ENCODE measurements at regions not wholly inside any gene's neighbourhood (a gene's known extent, or its start where the extent isn't known, plus 50 kb on each side); places are given as distances from the start of the nearest gene placed in this dataset.

- no peaks in the 10 kb centered on the region for H3K79me2 ChIP-seq (ENCODE audit: insufficient read depth, low read length)
- no peaks in the 10 kb centered on the region for H4K20me1 ChIP-seq (ENCODE audit: control insufficient read depth, insufficient read depth, insufficient read length)
- H3K27me3 ChIP-seq (ENCODE audit: insufficient read depth, low read length), result no peaks in the 10 kb centered on the region
- H3K27ac ChIP-seq (ENCODE audit: insufficient read length, low read depth, low read length), result no peak overlapping the region
- no peak overlapping the region for H3K27ac Mint-ChIP-seq
- no peaks in the 10 kb centered on the region for H3K9me3 Mint-ChIP-seq
- H4K5ac ChIP-seq (ENCODE audit: insufficient read length, low read depth, low read length), result no peak overlapping the region
- no peak overlapping the region for H2BK12ac ChIP-seq (ENCODE audit: insufficient read length, low read depth, low read length)
- no peak overlapping the region for H4K8ac ChIP-seq (replicated peaks; ENCODE audit: insufficient read length, low read depth, low read length)
- no peak overlapping the region for H2BK15ac ChIP-seq (ENCODE audit: low read depth, low read length)
- H3K4ac ChIP-seq (ENCODE audit: low read depth, low read length), result no peak overlapping the region
- H3K79me1 ChIP-seq (ENCODE audit: insufficient read depth, low read depth, low read length, poor library complexity, severe bottlenecking), result no peaks in the 10 kb centered on the region
- H2BK5ac ChIP-seq (ENCODE audit: insufficient read length, low read length), result no peak overlapping the region
- no peak overlapping the region for H3K14ac ChIP-seq (ENCODE audit: insufficient read depth, low read length)
- no peak overlapping the region for H2AFZ ChIP-seq (ENCODE audit: low read length)
- no peaks in the 10 kb centered on the region for H3K9me3 ChIP-seq (ENCODE audit: control insufficient read depth, low read depth, low read length)
- no CpG with 5 or more reads among the region's 2 CpGs for WGBS (ENCODE audit: extremely low coverage, insufficient read length, low lambda C conversion rate)
- no peak overlapping the region for H3T11ph ChIP-seq (ENCODE audit: low read length)
- H4K91ac ChIP-seq (ENCODE audit: insufficient read length, low read depth, low read length), result no peak overlapping the region
- H3K4me3 Mint-ChIP-seq, result no peak overlapping the region
- no peak overlapping the region for H2AK5ac ChIP-seq (ENCODE audit: insufficient read length, low read length)
- H2BK120ac ChIP-seq (ENCODE audit: low read depth, low read length, poor library complexity, severe bottlenecking), result no peak overlapping the region
- TF ChIP-seq CTCF (conservative IDR thresholded peaks at IDR 0.05), result no peak
- no peak for DNase-seq
- no peaks in the 10 kb centered on the region for H3K27me3 Mint-ChIP-seq (ENCODE audit: low read depth)
- H3K4me1 Mint-ChIP-seq, result peaks cover 16 to 18% of the 10 kb centered on the region in 2 experiments
- H3K56ac ChIP-seq (ENCODE audit: insufficient read length, low read depth, low read length), result no peak overlapping the region
- H3K4me1 ChIP-seq (ENCODE audit: insufficient read depth, low read length), result no peaks in the 10 kb centered on the region; the same call in 1 of the 2 replicates
- no peak overlapping the region for H3K9ac ChIP-seq (ENCODE audit: extremely low read depth, insufficient read length, low read length)
- no peak overlapping the region for H3K18ac ChIP-seq (ENCODE audit: insufficient read length, low read depth, low read length)
- no peak overlapping the region for H3K4me2 ChIP-seq (ENCODE audit: insufficient read depth, insufficient read length, low read length)
- H2BK20ac ChIP-seq (ENCODE audit: low read depth, low read length, poor library complexity, severe bottlenecking), result no peak overlapping the region
- no peak overlapping the region for H3K23ac ChIP-seq (ENCODE audit: insufficient read length, low read depth, low read length)
- no peaks in the 10 kb centered on the region for H3K23me2 ChIP-seq (ENCODE audit: insufficient read length, low read depth, low read length, poor library complexity, severe bottlenecking)
- H3K36me3 Mint-ChIP-seq (ENCODE audit: insufficient read depth in 1 of 3, low read depth in 3 of 3), result no peaks in the 10 kb centered on the region
Measured at GRCh38 chr6:90975741-90976140, 388.9 kb upstream of the MAP3K7 start.

Measured in H9 (cell line).